Astrocyte (in vitro differentiated cells and primary cell): ENCODE measurements at regions not wholly inside any gene's neighbourhood (a gene's known extent, or its start where the extent isn't known, plus 50 kb on each side); places are given as distances from the start of the nearest gene placed in this dataset.

Experiments
- DNase-seq: peaks from one replicate; pipeline ENCODE4 v3.0.0-alpha.2; 2010; ENCODE audit warnings: low read depth
- FAIRE-seq: peaks from 2 replicates; lab custom pipeline; 2011; peaks lifted over from hg19 to GRCh38; lab: Jason Lieb, UNC
- H2AFZ ChIP-seq: 2 replicates; pipeline ENCODE4 v1.6.0; 2012; ENCODE audit warnings: low read depth, low read length, inconsistent platforms
- H3K27ac ChIP-seq: 2 replicates; pipeline ENCODE4 v1.5.1; 2011; ENCODE audit warnings: low read depth, low read length, inconsistent platforms
- H3K27me3 ChIP-seq: 2 replicates; pipeline ENCODE4 v1.6.0; 2011; ENCODE audit warnings: low read length, inconsistent platforms; ENCODE audit not compliant: insufficient read depth
- H3K36me3 ChIP-seq: 2 replicates; pipeline ENCODE4 v1.5.1; 2011; ENCODE audit warnings: low read length, inconsistent platforms; ENCODE audit not compliant: insufficient read depth
- H3K4me1 ChIP-seq: 2 replicates; pipeline ENCODE4 v1.5.1; 2011; ENCODE audit warnings: low read length, inconsistent platforms; ENCODE audit not compliant: insufficient read depth
- H3K4me2 ChIP-seq: 2 replicates; pipeline ENCODE4 v1.6.0; 2012; ENCODE audit warnings: low read length, inconsistent platforms
- H3K4me3 ChIP-seq: 2 replicates; pipeline ENCODE4 v1.5.1; 2011; ENCODE audit warnings: low read depth, mild to moderate bottlenecking, low read length, inconsistent platforms; ENCODE audit not compliant: insufficient read depth
- H3K79me2 ChIP-seq: 2 replicates; pipeline ENCODE4 v1.6.0; 2012; ENCODE audit warnings: mild to moderate bottlenecking, low read length, inconsistent platforms; ENCODE audit not compliant: insufficient read depth
- H3K9ac ChIP-seq: 2 replicates; pipeline ENCODE4 v1.6.0; 2012; ENCODE audit warnings: mild to moderate bottlenecking, low read length, inconsistent platforms
- H3K9me3 ChIP-seq: 2 replicates; pipeline ENCODE4 v1.5.1; 2012; ENCODE audit warnings: low read depth, mild to moderate bottlenecking, low read length, inconsistent platforms; ENCODE audit not compliant: insufficient read depth
- H4K20me1 ChIP-seq: 2 replicates; pipeline ENCODE4 v1.6.0; 2012; ENCODE audit warnings: low read length, inconsistent platforms; ENCODE audit not compliant: insufficient read depth
- H3K27ac Mint-ChIP-seq: one replicate; pipeline ENCODE4 v1.8.0; 2021; ENCODE audit warnings: mild to moderate bottlenecking, mixed read lengths; ENCODE audit not compliant: unreplicated experiment
- H3K27me3 Mint-ChIP-seq: one replicate; pipeline ENCODE4 v1.8.0; 2021; ENCODE audit warnings: low read depth, mixed read lengths; ENCODE audit not compliant: unreplicated experiment
- H3K36me3 Mint-ChIP-seq: one replicate; pipeline ENCODE4 v1.8.0; 2021; ENCODE audit warnings: low read depth, mixed read lengths; ENCODE audit not compliant: unreplicated experiment
- H3K4me1 Mint-ChIP-seq: one replicate; pipeline ENCODE4 v1.8.0; 2021; ENCODE audit warnings: low read depth, mixed read lengths; ENCODE audit not compliant: unreplicated experiment
- H3K4me3 Mint-ChIP-seq: one replicate; pipeline ENCODE4 v1.8.0; 2021; ENCODE audit warnings: mild to moderate bottlenecking, moderate library complexity, mixed read lengths; ENCODE audit not compliant: unreplicated experiment
- H3K9me3 Mint-ChIP-seq: one replicate; pipeline ENCODE4 v1.8.0; 2021; ENCODE audit warnings: mild to moderate bottlenecking, mixed read lengths; ENCODE audit not compliant: unreplicated experiment
- CTCF ChIP-seq: IDR thresholded peaks from 2 replicates; pipeline ENCODE4 v1.5.1; 2011; ENCODE audit warnings: low read depth, mild to moderate bottlenecking, inconsistent platforms, low read length, moderate library complexity; ENCODE audit not compliant: insufficient read depth
- EZH2 ChIP-seq: IDR thresholded peaks from 2 replicates; pipeline ENCODE4 v1.6.1; 2012; ENCODE audit warnings: mild to moderate bottlenecking, low read length, inconsistent platforms; ENCODE audit not compliant: insufficient read depth

- no peak overlapping the region for H3K4me2 ChIP-seq
- H3K9ac ChIP-seq, result no peak overlapping the region
- H3K9me3 Mint-ChIP-seq, result no peaks in the 10 kb centered on the region
- H3K27me3 Mint-ChIP-seq, result no peaks in the 10 kb centered on the region
- DNase-seq (no peak), FAIRE-seq (no peak)
- H3K27ac ChIP-seq, result no peak overlapping the region
- H4K20me1 ChIP-seq, result no peaks in the 10 kb centered on the region
- H3K4me3 Mint-ChIP-seq, result no peak overlapping the region
- H3K79me2 ChIP-seq, result no peaks in the 10 kb centered on the region
- no peak overlapping the region for H3K4me3 ChIP-seq
- no peaks in the 10 kb centered on the region for H3K36me3 ChIP-seq
- H3K36me3 Mint-ChIP-seq, result no peaks in the 10 kb centered on the region
- peaks cover 33% of the 10 kb centered on the region for H3K4me1 Mint-ChIP-seq
- no peaks in the 10 kb centered on the region for H3K27me3 ChIP-seq
- TF ChIP-seq CTCF (no peak), EZH2 (no peak)
- peak overlapping the region; percentile 86 for H3K27ac Mint-ChIP-seq
- H3K4me1 ChIP-seq, result no peaks in the 10 kb centered on the region
- H2AFZ ChIP-seq, result no peak overlapping the region
- H3K9me3 ChIP-seq, result no peaks in the 10 kb centered on the region
Measured at GRCh38 chr9:75448955-75449354, 360.6 kb downstream of the OSTF1 start.

- DNase-seq, result no peak
- no peak overlapping the region for H2AFZ ChIP-seq
- H3K4me1 ChIP-seq, result no peaks in the 10 kb centered on the region
- no peak overlapping the region for H3K27ac ChIP-seq
- H3K36me3 Mint-ChIP-seq, result no peaks in the 10 kb centered on the region
- no peak for FAIRE-seq
- no peaks in the 10 kb centered on the region for H3K27me3 ChIP-seq
- no peaks in the 10 kb centered on the region for H3K27me3 Mint-ChIP-seq
- no peaks in the 10 kb centered on the region for H3K9me3 ChIP-seq
- H4K20me1 ChIP-seq, result no peaks in the 10 kb centered on the region
- H3K4me3 ChIP-seq, result no peak overlapping the region
- no peak overlapping the region for H3K9ac ChIP-seq
- no peaks in the 10 kb centered on the region for H3K9me3 Mint-ChIP-seq
- H3K79me2 ChIP-seq, result no peaks in the 10 kb centered on the region
- TF ChIP-seq CTCF (no peak), EZH2 (no peak)
- peaks cover 37% of the 10 kb centered on the region for H3K4me1 Mint-ChIP-seq
- H3K27ac Mint-ChIP-seq, result peak overlapping the region; percentile 43
- no peak overlapping the region for H3K4me3 Mint-ChIP-seq
- H3K36me3 ChIP-seq, result no peaks in the 10 kb centered on the region
- peak overlapping the region; percentile 3 for H3K4me2 ChIP-seq
Measured at GRCh38 chr9:75451045-75451444, 362.7 kb downstream of the OSTF1 start.

GRCh38 chr9:75451505-75451904 lies 363.2 kb downstream of the OSTF1 start:
- Histone ChIP-seq H3K79me2 (no peaks in the 10 kb centered on the region), H3K27ac (no peak overlapping the region), H3K9ac (no peak overlapping the region), H4K20me1 (no peaks in the 10 kb centered on the region), H3K4me3 (no peak overlapping the region), H3K4me2 (peak overlapping the region; percentile 3), H2AFZ (no peak overlapping the region), H3K9me3 (no peaks in the 10 kb centered on the region), H3K27me3 (no peaks in the 10 kb centered on the region), H3K4me1 (no peaks in the 10 kb centered on the region), H3K36me3 (no peaks in the 10 kb centered on the region)
- H3K4me1 Mint-ChIP-seq, result peaks cover 37% of the 10 kb centered on the region
- no peak for DNase-seq
- H3K27me3 Mint-ChIP-seq, result no peaks in the 10 kb centered on the region
- FAIRE-seq, result no peak
- H3K36me3 Mint-ChIP-seq, result no peaks in the 10 kb centered on the region
- TF ChIP-seq EZH2, result no peak
- no peak for TF ChIP-seq CTCF
- no peak overlapping the region for H3K4me3 Mint-ChIP-seq
- no peak overlapping the region for H3K27ac Mint-ChIP-seq
- no peaks in the 10 kb centered on the region for H3K9me3 Mint-ChIP-seq
